Right cardiac atrium (tissue), 5 donors: ENCODE measurements at regions not wholly inside any gene's neighbourhood (a gene's known extent, or its start where the extent isn't known, plus 50 kb on each side); places are given as distances from the start of the nearest gene placed in this dataset.
A peak's percentile ranks its signal among the peaks of the same experiment; 100 is the strongest.

Experiments
- ATAC-seq, 2 donors: fragments of 200-7000 bp; cut with Tn5 transposase; one replicate each; pipeline versions ENCODE4 v1.8.0 to v1.9.1; 2020; ENCODE audit warnings: moderate library complexity in 2 of 2, mild to moderate bottlenecking in 1 of 2
- DNase-seq, 3 donors: peaks; one replicate each; pipeline ENCODE4 v3.0.0-alpha.2; 2020
- H3K27ac ChIP-seq: one replicate; pipeline ENCODE4 v1.5.1; 2013; ENCODE audit warnings: mild to moderate bottlenecking, low read length, control low read depth, moderate library complexity
- H3K27me3 ChIP-seq: one replicate; pipeline ENCODE4 v1.6.1; 2013; ENCODE audit not compliant: control insufficient read depth, insufficient read depth
- H3K4me1 ChIP-seq: one replicate; pipeline ENCODE4 v1.6.1; 2013; ENCODE audit warnings: low read length; ENCODE audit not compliant: control insufficient read depth, insufficient read depth
- H3K4me3 ChIP-seq: one replicate; pipeline ENCODE4 v1.5.1; 2013; ENCODE audit warnings: low read length, control low read depth
- H3K9me3 ChIP-seq: one replicate; pipeline ENCODE4 v1.6.1; 2013; ENCODE audit warnings: low read length; ENCODE audit not compliant: control insufficient read depth
- WGBS: extraction: QIAGEN DNeasy Blood & Tissue Kit; methylation state at CpG from one replicate; pipeline ENCODE4 v1.1.7; 2013; 5-methylcytosine and 5-hydroxymethylcytosine counted together
- intact Hi-C, 4 donors: fragments of 100-400 bp; cut with DNase I; formaldehyde crosslinking; loops; one replicate each; pipeline versions ENCODE4 v1.11.0 to v1.14.0; 2022 to 2023
- donor health status: healthy with polysubstance abuse.
- donor health status: DM: no; HTN: yes; CAD: no.
- donor health status: DM: no; HTN: no; CAD: no.
- donor health status: DM: no; HTN: yes; CAD: no; lungs with severe emphysema.
- donor health status: DM: yes; HTN: yes; CAD: no.

GRCh38 chr5:174337276-174338184 is 292.0 kb downstream of the NSG2 start:
- Histone ChIP-seq H3K9me3 (no peaks in the 10 kb centered on the region), H3K27ac (no peak overlapping the region), H3K27me3 (no peaks in the 10 kb centered on the region), H3K4me1 (no peaks in the 10 kb centered on the region), H3K4me3 (no peak overlapping the region)
- ATAC-seq (peak; percentile 56 to 82), DNase-seq (peak in 1 of 3 donors; percentile 47)
- WGBS: 25% methylated on average over 18 of the region's 18 CpGs
- intact Hi-C loops: no loop called here

GRCh38 chr5:174338185-174339010 is 292.9 kb downstream of the NSG2 start:
- intact Hi-C loops: no loop called here
- H3K4me1 ChIP-seq: no peaks in the 10 kb centered on the region
- no peaks in the 10 kb centered on the region for H3K27me3 ChIP-seq
- H3K9me3 ChIP-seq: no peaks in the 10 kb centered on the region
- 29% methylated on average over 13 of the region's 13 CpGs for WGBS
- H3K27ac ChIP-seq: no peak overlapping the region
- DNase-seq (peak; percentile 50 to 73 (median 61)), ATAC-seq (peak; percentile 77 to 85)
- no peak overlapping the region for H3K4me3 ChIP-seq

GRCh38 chr5:174339130-174339529 is 293.6 kb downstream of the NSG2 start:
- intact Hi-C loops: no loop called here
- WGBS: 85% methylated on average over 4 of the region's 4 CpGs
- DNase-seq: no peak

GRCh38 chr5:174340226-174340625 is 294.7 kb downstream of the NSG2 start:
- intact Hi-C loops: no loop called here
- no peak overlapping the region for H3K27ac ChIP-seq
- no peak for ATAC-seq
- WGBS: 79% methylated on average over 5 of the region's 5 CpGs
- no peaks in the 10 kb centered on the region for H3K9me3 ChIP-seq
- H3K27me3 ChIP-seq: no peaks in the 10 kb centered on the region
- no peak overlapping the region for H3K4me3 ChIP-seq
- no peaks in the 10 kb centered on the region for H3K4me1 ChIP-seq
- DNase-seq: no peak

More at GRCh38 chr5:174339130-174339529, 293.6 kb downstream of the NSG2 start:
- no peak for ATAC-seq
- no peaks in the 10 kb centered on the region for H3K4me1 ChIP-seq
- no peak overlapping the region for H3K27ac ChIP-seq
- H3K4me3 ChIP-seq: no peak overlapping the region
- no peaks in the 10 kb centered on the region for H3K9me3 ChIP-seq
- no peaks in the 10 kb centered on the region for H3K27me3 ChIP-seq

GRCh38 chr5:174342696-174343095 is 297.2 kb downstream of the NSG2 start:
- no peaks in the 10 kb centered on the region for H3K4me1 ChIP-seq
- 91% methylated on average over 1 of the region's 1 CpG for WGBS
- no peak for ATAC-seq
- H3K27me3 ChIP-seq: no peaks in the 10 kb centered on the region
- intact Hi-C loops: no loop called here
- no peak overlapping the region for H3K4me3 ChIP-seq
- no peak for DNase-seq
- H3K9me3 ChIP-seq: no peaks in the 10 kb centered on the region
- no peak overlapping the region for H3K27ac ChIP-seq

GRCh38 chr5:174343826-174344225 is 298.3 kb downstream of the NSG2 start:
- Histone ChIP-seq H3K9me3 (no peaks in the 10 kb centered on the region), H3K27ac (no peak overlapping the region), H3K27me3 (no peaks in the 10 kb centered on the region), H3K4me3 (no peak overlapping the region), H3K4me1 (no peaks in the 10 kb centered on the region)
- no peak for DNase-seq
- WGBS: 59% methylated on average over 7 of the region's 7 CpGs
- no peak for ATAC-seq
- intact Hi-C loops: no loop called here

GRCh38 chr5:174344335-174344734 is 298.8 kb downstream of the NSG2 start:
- H3K9me3 ChIP-seq: no peaks in the 10 kb centered on the region
- no peak overlapping the region for H3K4me3 ChIP-seq
- intact Hi-C loops: no loop called here
- DNase-seq (no peak), ATAC-seq (no peak)
- 75% methylated on average over 4 of the region's 4 CpGs for WGBS
- H3K27me3 ChIP-seq: no peaks in the 10 kb centered on the region
- H3K4me1 ChIP-seq: no peaks in the 10 kb centered on the region
- no peak overlapping the region for H3K27ac ChIP-seq

- no peak for DNase-seq
- Histone ChIP-seq H3K27ac (no peak overlapping the region), H3K4me1 (no peaks in the 10 kb centered on the region), H3K27me3 (no peaks in the 10 kb centered on the region), H3K4me3 (no peak overlapping the region), H3K9me3 (no peaks in the 10 kb centered on the region)
- WGBS: 95% methylated on average over 1 of the region's 1 CpG
- no peak for ATAC-seq
- intact Hi-C loops: no loop called here
These were observed 301.7 kb downstream of the NSG2 start for GRCh38 chr5:174347183-174347582.

GRCh38 chr5:174348311-174348981 is 302.9 kb downstream of the NSG2 start:
- Histone ChIP-seq H3K4me3 (no peak overlapping the region), H3K27ac (no peak overlapping the region), H3K27me3 (no peaks in the 10 kb centered on the region), H3K4me1 (no peaks in the 10 kb centered on the region), H3K9me3 (no peaks in the 10 kb centered on the region)
- peak; percentile 33 to 75 for ATAC-seq
- 26% methylated on average over 8 of the region's 8 CpGs for WGBS
- peak in 2 of 3 donors; percentile 26 to 47 for DNase-seq
- intact Hi-C loops: no loop called here

GRCh38 chr5:174352681-174353080 is 307.2 kb downstream of the NSG2 start:
- intact Hi-C loops: no loop called here
- Histone ChIP-seq H3K4me1 (peaks cover 3% of the 10 kb centered on the region), H3K4me3 (no peak overlapping the region), H3K27ac (no peak overlapping the region), H3K9me3 (peaks cover 3% of the 10 kb centered on the region), H3K27me3 (no peaks in the 10 kb centered on the region)
- no peak for ATAC-seq
- no peak for DNase-seq
- WGBS: 73% methylated on average over 4 of the region's 4 CpGs

GRCh38 chr5:174354571-174354970 is 309.1 kb downstream of the NSG2 start:
- ATAC-seq (no peak), DNase-seq (no peak)
- H3K4me3 ChIP-seq: no peak overlapping the region
- H3K27me3 ChIP-seq: no peaks in the 10 kb centered on the region
- H3K27ac ChIP-seq: no peak overlapping the region
- H3K9me3 ChIP-seq: peaks cover 3% of the 10 kb centered on the region
- peaks cover 3% of the 10 kb centered on the region for H3K4me1 ChIP-seq
- WGBS: 64% methylated on average over 5 of the region's 5 CpGs
- intact Hi-C loops: no loop called here
